Choroid plexus epithelial cell (primary cell): ENCODE measurements at regions not wholly inside any gene's neighbourhood (a gene's known extent, or its start where the extent isn't known, plus 50 kb on each side); places are given as distances from the start of the nearest gene placed in this dataset.
A peak's percentile ranks its signal among the peaks of the same experiment; 100 is the strongest.

Source experiments
- DNase-seq: peaks from one replicate; pipeline ENCODE4 v3.0.0-alpha.2; 2010; ENCODE audit warnings: low read depth
- H3K4me3 ChIP-seq: 2 replicates; pipeline ENCODE4 v1.5.1; 2011; ENCODE audit warnings: low read depth, mild to moderate bottlenecking, control low read depth, low read length, moderate library complexity
- TF ChIP-seq, protein P1 (sequence below): conservative IDR thresholded peaks from 2 replicates; pipeline ENCODE4 v1.5.1; 2011; ENCODE audit warnings: low read depth, mild to moderate bottlenecking, control low read depth, inconsistent platforms, low read length, moderate library complexity

DNA sequence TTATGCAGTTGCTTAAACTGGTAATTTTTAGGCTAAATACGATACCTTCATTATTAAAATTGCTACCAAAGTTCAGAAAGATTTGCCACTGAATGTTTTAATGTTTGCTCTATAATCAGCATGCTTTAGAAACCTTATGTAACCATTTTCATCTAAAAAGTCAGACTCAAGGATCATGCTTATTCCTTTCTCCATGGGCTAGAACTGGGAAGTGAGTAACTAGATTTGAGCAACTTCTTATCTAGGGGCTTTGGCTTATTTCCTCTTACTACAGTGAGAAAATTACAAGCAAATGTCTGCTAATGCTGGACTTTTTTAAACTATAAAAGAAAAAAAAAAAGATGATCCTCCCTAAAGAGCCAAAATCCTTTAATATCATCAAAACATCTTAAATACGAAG is 215.9 kb downstream of the CRPPA start:
- H3K4me3 ChIP-seq: no peak overlapping the region
- TF ChIP-seq, protein P1, sequence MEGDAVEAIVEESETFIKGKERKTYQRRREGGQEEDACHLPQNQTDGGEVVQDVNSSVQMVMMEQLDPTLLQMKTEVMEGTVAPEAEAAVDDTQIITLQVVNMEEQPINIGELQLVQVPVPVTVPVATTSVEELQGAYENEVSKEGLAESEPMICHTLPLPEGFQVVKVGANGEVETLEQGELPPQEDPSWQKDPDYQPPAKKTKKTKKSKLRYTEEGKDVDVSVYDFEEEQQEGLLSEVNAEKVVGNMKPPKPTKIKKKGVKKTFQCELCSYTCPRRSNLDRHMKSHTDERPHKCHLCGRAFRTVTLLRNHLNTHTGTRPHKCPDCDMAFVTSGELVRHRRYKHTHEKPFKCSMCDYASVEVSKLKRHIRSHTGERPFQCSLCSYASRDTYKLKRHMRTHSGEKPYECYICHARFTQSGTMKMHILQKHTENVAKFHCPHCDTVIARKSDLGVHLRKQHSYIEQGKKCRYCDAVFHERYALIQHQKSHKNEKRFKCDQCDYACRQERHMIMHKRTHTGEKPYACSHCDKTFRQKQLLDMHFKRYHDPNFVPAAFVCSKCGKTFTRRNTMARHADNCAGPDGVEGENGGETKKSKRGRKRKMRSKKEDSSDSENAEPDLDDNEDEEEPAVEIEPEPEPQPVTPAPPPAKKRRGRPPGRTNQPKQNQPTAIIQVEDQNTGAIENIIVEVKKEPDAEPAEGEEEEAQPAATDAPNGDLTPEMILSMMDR: no peak
- DNase-seq: no peak

DNA sequence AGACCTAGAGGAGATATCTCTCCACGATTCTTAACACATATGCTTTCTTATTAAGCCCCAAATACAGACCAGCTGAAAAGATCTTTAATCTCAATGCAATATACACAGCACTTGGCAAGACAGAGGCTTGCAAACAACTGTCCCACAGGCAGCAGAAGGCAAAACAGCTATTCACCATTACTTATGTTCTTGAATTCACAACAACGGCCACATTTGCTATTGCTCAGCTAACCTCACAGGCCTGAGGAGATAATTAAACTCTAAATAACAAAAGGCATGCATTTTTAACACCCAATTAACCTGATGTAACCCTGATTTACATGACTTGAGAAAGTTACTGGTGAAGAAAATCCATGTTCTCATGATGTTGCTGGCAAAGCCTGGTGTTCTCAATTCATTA is 216.4 kb downstream of the CRPPA start:
- no peak overlapping the region for H3K4me3 ChIP-seq
- DNase-seq: no peak
- TF ChIP-seq, protein P1: no peak

DNA sequence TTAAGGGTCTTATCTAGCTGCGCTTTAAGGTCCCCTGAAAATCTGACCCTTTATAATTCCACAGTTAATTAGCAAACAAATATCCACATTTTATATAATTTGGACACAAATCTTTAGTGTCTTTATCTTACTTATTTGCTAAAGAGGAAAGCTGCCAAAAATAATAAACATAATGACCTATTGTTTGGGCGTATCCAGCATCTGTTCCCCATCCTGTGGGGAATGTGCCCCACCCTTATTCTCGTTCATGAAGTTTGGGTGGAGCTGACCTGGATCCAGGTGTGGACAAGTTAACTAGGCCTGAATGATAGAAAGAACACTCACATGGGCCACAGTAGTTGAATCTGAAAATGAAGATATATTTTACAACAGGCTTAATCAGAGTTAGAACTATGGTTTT is 218.3 kb downstream of the CRPPA start:
- H3K4me3 ChIP-seq: no peak overlapping the region
- TF ChIP-seq, protein P1: no peak
- no peak for DNase-seq

DNA sequence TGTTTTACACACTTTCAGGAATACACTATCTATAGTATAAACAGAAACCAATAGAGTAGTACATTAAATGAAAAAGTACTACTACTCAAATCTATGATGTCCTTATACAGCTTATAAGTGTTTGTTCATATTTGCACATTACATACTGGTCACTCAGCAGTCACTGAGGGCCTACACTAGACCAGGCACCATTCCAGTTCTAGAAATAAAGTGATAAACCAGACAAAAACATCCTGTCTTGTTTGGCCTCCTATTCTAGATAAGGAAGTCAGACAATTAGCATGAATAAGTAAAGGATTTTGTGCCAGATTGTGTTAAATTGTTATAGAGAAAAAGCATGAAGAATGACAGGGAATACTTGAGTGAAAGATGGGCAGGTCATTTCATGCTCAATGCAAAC is 219.0 kb downstream of the CRPPA start:
- TF ChIP-seq, protein P1: no peak
- no peak overlapping the region for H3K4me3 ChIP-seq
- DNase-seq: peak; percentile 8

DNA sequence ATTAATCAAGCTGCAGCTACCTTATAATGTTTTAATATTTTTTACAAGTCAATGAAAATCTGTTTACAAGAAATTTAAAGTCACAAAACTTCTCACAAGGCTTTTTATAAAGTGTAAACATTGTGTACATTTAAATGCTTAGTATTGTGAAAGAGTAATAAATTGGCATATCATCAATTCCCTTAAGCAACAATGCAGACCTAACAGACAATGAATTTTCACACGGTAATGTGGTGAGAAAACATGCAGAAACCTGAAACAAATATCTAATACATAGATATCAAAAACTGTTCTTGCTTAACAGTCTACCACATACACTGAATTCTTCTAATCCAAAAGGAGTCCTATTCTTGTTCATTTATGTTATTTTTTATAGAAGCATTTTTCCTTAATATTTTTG is 220.7 kb downstream of the CRPPA start:
- TF ChIP-seq, protein P1: no peak
- no peak overlapping the region for H3K4me3 ChIP-seq
- no peak for DNase-seq

DNA sequence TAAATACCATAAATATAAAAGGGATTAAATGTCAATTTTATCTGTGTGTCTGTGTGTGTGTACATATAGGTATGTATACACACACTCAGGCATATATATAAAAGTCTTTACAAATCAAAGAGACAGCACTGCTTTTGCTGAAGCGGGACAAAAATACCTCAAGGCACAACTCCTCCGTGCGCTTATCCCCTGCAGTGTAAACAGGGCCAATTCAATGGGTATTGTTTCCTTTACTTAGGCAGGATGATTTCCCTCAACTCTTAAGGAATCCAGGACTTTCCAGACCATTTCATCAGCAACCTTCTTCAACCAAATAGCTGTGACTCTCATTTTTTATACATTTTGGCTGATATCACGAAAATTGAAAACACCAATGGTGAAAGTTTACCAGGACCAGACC is 227.7 kb downstream of the CRPPA start:
- TF ChIP-seq, protein P1: no peak
- no peak overlapping the region for H3K4me3 ChIP-seq
- DNase-seq: no peak

DNA sequence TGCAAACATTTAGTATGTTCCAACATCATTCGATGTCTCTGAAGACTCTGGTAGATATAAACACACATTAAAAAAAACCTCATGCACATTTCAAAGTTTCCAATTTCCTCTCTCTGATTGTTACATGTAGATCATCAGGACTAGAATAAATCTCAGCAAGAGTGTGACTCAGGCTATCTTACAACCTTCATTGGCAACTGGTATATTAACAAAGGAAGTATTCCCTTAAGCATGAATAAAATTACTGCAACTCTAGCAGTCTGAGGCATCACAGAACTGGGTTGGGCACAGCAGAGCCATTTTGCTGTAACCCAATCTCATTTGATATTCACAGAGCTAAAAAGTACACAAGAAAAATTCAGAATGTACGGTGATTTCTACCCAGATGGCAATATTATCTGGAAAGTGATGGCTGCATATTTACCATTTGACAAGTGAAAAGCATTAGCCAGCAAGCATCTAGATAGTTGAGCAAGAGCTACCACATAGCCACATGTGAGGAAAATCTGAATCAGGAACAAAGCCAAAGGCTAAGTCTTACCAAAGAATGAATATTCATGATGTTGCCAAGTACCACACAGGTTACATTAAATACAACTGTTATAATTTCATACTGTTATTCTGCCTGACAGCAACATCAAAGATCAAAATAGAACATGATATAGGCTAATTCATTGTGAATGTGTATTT is 232.2 kb downstream of the CRPPA start:
- no peak overlapping the region for H3K4me3 ChIP-seq
- TF ChIP-seq, protein P1: no peak
- peak; percentile 70 for DNase-seq
